Thyroid gland (tissue), 4 donors: ENCODE measurements at regions not wholly inside any gene's neighbourhood (a gene's known extent, or its start where the extent isn't known, plus 50 kb on each side); places are given as distances from the start of the nearest gene placed in this dataset.
A peak's percentile ranks its signal among the peaks of the same experiment; 100 is the strongest.
"Not testable (repeated sequence)": the region's sequence is repeated elsewhere in the genome, so short reads cannot be mapped to it uniquely, and the experiment has no call there.

Source experiments
- DNase-seq, 2 donors: peaks; one replicate each; pipeline ENCODE4 v3.0.0-alpha.2; 2019
- H3K27ac ChIP-seq, 3 donors: fragments of 200-600 bp; sonication (generic); 1 replicate in 2 of 3; 2 replicates in 1 of 3; pipeline ENCODE4 v1.5.1; 2016 to 2019; ENCODE audit warnings: mild to moderate bottlenecking in 1 of 3, moderate library complexity in 1 of 3
- H3K27me3 ChIP-seq: fragments of 200-600 bp; sonication (generic); one replicate; pipeline ENCODE4 v1.5.1; 2019
- H3K36me3 ChIP-seq, 2 donors: fragments of 200-600 bp; sonication (generic); one replicate each; pipeline ENCODE4 v1.5.1; 2016 to 2019
- H3K4me1 ChIP-seq, 2 donors: fragments of 200-600 bp; sonication (generic); one replicate each; pipeline ENCODE4 v1.5.1; 2017 to 2019
- H3K4me3 ChIP-seq, 3 donors: fragments of 200-600 bp; sonication (generic); replicated peaks in 1 of 3; 1 replicate in 2 of 3; 2 replicates in 1 of 3; pipeline ENCODE4 v1.5.1; 2016; ENCODE audit warnings: mild to moderate bottlenecking in 1 of 3
- H3K9me3 ChIP-seq: fragments of 200-600 bp; sonication (generic); one replicate; pipeline ENCODE4 v1.5.1; 2017
- POLR2A ChIP-seq, 2 donors: fragments of 450-650 bp; IDR thresholded peaks; one replicate each; pipeline ENCODE4 v1.6.1; 2017; ENCODE audit warnings: antibody characterized with exemption in 2 of 2, mild to moderate bottlenecking in 2 of 2, moderate library complexity in 1 of 2
- WGBS, 2 donors: methylation state at CpG; one replicate each; pipeline ENCODE4 v1.1.5; 2017; 5-methylcytosine and 5-hydroxymethylcytosine counted together
- intact Hi-C: fragments of 100-400 bp; cut with DNase I; formaldehyde crosslinking; loops from one replicate; pipeline ENCODE4 v1.15.1; 2023
- TF ChIP-seq, protein P1 (sequence below), 6 experiments: fragments of 200-600 bp in 3 of 6; fragments of 450-650 bp in 3 of 6; sonication (generic) in 3 of 6; IDR thresholded peaks; one replicate each; pipeline ENCODE4 v1.5.1; 2016 to 2019; ENCODE audit warnings: antibody characterized with exemption in 6 of 6, mild to moderate bottlenecking in 2 of 6, inconsistent platforms in 1 of 6, moderate library complexity in 1 of 6

DNA sequence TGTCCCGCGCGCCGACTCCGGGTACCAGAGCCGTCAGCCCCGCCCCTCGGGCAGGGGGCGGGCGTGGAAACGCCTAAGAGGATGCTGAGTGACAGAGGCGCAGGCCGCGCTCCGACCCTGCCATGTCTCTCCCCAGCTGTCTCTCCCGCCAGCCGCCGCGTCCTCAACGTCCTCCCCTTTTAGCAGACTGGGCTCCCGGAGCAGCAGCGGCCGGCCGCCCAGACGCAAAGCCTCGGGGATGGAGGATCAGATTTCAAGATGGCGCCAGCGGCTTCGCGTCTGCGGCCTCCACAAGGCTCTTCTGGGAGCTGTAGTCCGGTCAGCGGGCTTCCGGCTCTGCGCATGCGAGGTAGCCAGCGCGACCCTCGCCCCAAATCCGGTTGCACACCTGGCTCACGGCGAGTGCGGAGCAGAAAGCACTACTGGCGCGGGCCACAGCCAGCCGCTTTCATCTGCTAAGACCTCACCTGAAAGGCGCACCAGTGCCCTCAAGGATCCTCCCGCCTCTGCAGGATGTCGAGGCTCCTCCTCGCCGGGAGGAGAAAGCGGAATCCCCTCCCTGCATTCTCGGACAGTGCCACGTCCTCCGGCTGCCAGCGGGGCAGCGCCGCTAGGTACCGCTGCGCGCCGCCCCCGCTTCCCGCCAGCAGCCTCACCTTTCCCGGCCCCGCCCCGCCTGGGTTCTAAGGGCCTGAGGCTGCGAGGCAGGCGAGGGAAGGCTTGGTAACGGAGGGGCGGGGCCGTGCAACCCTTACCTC lies 143.6 kb downstream of the NBPF8 start:
- peak overlapping the region in 2 of 3 donors; percentile 24 to 75 for H3K27ac ChIP-seq
- TF ChIP-seq, protein P1, sequence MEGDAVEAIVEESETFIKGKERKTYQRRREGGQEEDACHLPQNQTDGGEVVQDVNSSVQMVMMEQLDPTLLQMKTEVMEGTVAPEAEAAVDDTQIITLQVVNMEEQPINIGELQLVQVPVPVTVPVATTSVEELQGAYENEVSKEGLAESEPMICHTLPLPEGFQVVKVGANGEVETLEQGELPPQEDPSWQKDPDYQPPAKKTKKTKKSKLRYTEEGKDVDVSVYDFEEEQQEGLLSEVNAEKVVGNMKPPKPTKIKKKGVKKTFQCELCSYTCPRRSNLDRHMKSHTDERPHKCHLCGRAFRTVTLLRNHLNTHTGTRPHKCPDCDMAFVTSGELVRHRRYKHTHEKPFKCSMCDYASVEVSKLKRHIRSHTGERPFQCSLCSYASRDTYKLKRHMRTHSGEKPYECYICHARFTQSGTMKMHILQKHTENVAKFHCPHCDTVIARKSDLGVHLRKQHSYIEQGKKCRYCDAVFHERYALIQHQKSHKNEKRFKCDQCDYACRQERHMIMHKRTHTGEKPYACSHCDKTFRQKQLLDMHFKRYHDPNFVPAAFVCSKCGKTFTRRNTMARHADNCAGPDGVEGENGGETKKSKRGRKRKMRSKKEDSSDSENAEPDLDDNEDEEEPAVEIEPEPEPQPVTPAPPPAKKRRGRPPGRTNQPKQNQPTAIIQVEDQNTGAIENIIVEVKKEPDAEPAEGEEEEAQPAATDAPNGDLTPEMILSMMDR (IDR thresholded peaks at IDR 0.05): peak in 1 of 6 experiments; percentile 32
- peak in 1 of 2 donors; percentile 68 for TF ChIP-seq POLR2A (IDR thresholded peaks at IDR 0.05)
- DNase-seq: peak; percentile 82 to 84

DNA sequence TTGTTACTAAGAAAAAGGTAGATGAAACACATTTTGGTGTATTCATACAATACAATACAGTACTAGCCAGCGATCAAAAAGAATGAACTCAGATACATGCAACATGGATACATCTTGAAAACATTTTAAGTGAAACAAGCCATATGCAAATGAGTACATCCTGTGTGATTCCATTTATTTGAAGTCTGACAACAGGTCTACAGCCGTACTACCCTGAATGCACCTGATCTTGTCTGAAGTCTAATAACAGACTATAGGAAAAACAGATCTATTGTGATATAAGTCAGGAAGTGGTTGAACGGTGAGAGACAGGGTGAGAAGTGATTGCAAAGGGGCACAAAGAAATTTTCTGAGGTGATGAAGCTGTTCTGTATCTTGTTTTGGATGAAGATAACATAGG lies 146.9 kb downstream of the NBPF8 start:
- DNase-seq, H3K27ac ChIP-seq, H3K4me3 ChIP-seq, intact Hi-C loops, H3K36me3 ChIP-seq, H3K9me3 ChIP-seq, H3K4me1 ChIP-seq, H3K27me3 ChIP-seq: not testable (repeated sequence)
- WGBS, 2 donors: 83 to 86% methylated on average over 3 of the region's 3 CpGs

More for the DNA sequence above, 143.6 kb downstream of the NBPF8 start:
- H3K27me3 ChIP-seq, H3K36me3 ChIP-seq, H3K4me1 ChIP-seq, H3K9me3 ChIP-seq, intact Hi-C loops: not testable (repeated sequence)
- peak overlapping the region in 1 of 3 donors; percentile 30 for H3K4me3 ChIP-seq
- no CpG with 5 or more reads among the region's 72 CpGs for WGBS, 2 donors

DNA sequence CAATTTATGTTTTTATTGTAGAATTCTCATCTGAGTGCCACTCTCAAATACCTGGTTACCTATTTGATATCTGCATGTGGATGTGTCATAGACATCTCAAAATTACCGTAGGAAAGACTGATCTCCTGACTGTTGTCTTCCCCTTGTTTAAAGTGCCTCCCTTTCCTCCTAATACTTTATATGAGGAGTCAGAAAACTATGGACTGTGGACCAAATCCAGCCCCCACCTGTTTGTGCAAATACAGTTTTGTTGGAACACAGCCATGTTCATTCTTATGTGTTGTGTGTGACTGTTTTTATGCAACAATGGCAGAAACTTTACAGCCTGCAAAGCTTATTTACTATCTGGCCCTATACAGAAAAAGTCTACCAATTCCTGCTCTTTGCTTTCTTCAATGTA lies 150.6 kb downstream of the NBPF8 start:
- H3K27ac ChIP-seq, intact Hi-C loops, DNase-seq, H3K4me3 ChIP-seq, H3K4me1 ChIP-seq, H3K9me3 ChIP-seq, H3K36me3 ChIP-seq, H3K27me3 ChIP-seq: not testable (repeated sequence)
- WGBS, 2 donors: no CpG with 5 or more reads among the region's 1 CpG

DNA sequence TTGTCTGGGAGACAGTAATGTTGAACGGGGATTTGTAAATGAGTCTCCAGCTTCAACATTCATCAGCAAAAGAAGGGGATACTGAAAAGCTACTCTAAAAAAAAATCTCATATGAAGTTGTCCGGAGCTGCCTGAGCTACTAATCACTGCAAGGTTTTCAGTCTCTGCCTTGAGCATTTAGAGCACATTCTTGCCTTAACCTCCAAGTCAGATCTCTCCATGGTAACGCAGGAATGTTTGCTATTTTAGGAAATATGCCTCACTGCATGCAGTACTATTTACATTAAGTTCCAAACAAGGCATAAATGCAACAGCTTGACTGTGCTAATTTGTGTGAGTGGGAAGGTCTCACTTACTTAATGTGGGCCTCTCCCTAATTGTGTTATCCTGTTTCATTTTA lies 152.8 kb downstream of the NBPF8 start:
- WGBS, 2 donors: no CpG with 5 or more reads among the region's 3 CpGs
- DNase-seq, H3K27me3 ChIP-seq, intact Hi-C loops, H3K27ac ChIP-seq, H3K9me3 ChIP-seq, H3K36me3 ChIP-seq, H3K4me3 ChIP-seq, H3K4me1 ChIP-seq: not testable (repeated sequence)

DNA sequence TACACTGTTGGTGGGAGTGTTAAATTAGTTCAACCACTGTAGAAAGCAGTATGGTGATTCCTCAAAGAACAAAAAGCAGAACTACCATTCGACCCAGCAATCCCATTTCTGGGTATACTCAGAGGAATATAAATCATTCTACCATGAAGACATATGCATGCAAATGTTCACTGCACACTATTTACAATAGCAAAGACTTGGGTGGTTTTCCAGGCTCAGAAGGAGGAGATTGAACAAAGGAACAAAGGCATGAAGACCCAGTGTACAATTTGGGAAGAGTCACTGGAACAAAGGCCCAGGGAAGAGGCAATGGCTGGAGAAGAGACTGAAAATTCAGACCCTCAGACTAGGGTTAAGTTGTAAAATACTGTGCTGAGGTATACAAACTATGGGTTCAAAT lies 148.5 kb upstream of the NBPF26 start:
- H3K4me1 ChIP-seq, intact Hi-C loops, H3K4me3 ChIP-seq, DNase-seq, H3K27me3 ChIP-seq, H3K27ac ChIP-seq, H3K9me3 ChIP-seq, H3K36me3 ChIP-seq: not testable (repeated sequence)
- no CpG with 5 or more reads among the region's 1 CpG for WGBS, 2 donors

DNA sequence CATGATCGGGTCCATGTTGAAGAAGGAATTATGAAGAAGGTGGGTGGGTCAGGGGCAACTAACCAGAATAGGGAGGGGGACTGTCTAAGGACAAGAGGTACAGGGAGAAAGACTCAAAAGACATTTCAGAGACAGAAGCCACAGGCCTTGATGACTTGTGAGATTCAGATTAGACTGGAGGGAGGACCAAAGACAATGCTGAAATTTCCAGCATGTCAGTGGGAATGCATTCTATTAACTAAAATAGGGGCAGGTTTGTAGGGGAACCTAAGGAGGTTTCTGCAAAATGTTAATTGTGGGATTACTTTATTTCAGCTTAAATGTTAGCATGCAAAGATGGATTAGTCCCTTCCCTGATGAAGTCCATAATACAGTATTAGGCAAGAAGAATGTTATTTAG lies 141.6 kb upstream of the NBPF26 start:
- H3K36me3 ChIP-seq: not testable (repeated sequence)

DNA sequence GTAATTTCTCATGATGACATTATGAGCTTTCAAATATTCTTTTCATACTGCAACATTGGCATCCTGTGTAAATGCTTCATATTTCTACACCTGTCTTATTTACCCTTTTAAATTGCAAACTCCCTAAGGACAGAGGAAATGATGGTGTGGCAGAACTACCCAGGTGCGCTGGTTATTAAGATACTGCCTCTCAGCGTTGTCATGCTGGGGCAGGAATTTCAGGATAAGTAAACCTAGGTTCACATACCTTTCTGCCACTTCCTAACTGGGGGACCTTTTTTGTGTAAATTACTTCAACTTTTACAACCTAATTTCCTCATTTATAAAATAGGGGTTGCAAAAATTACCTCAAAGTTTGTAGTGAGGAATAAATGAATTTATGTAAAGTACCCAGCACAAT lies 137.7 kb upstream of the NBPF26 start:
- H3K36me3 ChIP-seq, H3K27me3 ChIP-seq, DNase-seq, H3K4me3 ChIP-seq, H3K4me1 ChIP-seq, H3K9me3 ChIP-seq, intact Hi-C loops, H3K27ac ChIP-seq: not testable (repeated sequence)
- WGBS, 2 donors: no CpG with 5 or more reads among the region's 2 CpGs

More for the DNA sequence above, 141.6 kb upstream of the NBPF26 start:
- WGBS, 2 donors: no CpG with 5 or more reads among the region's 1 CpG
- DNase-seq, H3K9me3 ChIP-seq, H3K27ac ChIP-seq, intact Hi-C loops, H3K4me1 ChIP-seq, H3K4me3 ChIP-seq, H3K27me3 ChIP-seq: not testable (repeated sequence)

DNA sequence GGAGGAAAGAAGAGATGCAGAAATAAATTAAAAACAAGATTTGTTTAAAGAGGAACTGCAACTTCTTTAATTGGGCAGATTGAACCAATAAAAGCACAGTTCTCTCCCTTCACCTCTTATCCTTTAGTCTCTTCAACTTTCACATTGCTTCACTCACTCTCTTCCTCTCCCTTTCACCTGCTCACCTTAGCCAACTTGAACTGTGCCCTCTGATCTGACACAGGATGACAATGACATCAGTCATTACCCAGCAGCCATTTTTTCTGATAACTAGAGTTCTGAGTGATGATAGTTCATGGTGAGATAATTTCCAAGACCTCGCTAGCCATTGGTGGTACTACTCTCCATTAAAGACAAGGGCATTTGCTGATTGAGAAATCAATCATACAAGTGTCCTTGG lies 134.9 kb upstream of the NBPF26 start:
- H3K4me1 ChIP-seq, intact Hi-C loops, H3K27me3 ChIP-seq, H3K36me3 ChIP-seq, H3K9me3 ChIP-seq, H3K27ac ChIP-seq, DNase-seq, H3K4me3 ChIP-seq: not testable (repeated sequence)
- no CpG with 5 or more reads among the region's 1 CpG for WGBS, 2 donors

DNA sequence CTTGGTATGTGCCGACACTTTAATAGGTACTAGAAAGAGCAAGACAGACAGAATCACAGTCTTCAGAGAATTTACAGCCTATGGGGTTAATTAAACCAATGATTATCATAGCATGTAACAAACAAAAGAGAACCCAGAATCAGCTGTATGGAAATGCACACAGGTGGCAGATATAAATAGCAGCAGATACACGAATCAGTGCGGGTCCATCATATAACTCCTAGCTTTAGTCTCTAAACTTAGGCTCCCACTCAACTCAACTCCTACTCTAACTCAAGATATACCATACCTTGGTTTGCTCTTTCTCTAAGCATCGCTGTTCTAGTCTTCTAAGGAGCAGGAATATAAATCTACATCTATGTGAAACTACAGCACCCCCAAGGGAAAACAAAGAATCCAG lies 132.0 kb upstream of the NBPF26 start:
- H3K9me3 ChIP-seq, H3K4me3 ChIP-seq, H3K27ac ChIP-seq, H3K36me3 ChIP-seq, DNase-seq, H3K27me3 ChIP-seq, H3K4me1 ChIP-seq, intact Hi-C loops: not testable (repeated sequence)
- WGBS, 2 donors: no CpG with 5 or more reads among the region's 4 CpGs

DNA sequence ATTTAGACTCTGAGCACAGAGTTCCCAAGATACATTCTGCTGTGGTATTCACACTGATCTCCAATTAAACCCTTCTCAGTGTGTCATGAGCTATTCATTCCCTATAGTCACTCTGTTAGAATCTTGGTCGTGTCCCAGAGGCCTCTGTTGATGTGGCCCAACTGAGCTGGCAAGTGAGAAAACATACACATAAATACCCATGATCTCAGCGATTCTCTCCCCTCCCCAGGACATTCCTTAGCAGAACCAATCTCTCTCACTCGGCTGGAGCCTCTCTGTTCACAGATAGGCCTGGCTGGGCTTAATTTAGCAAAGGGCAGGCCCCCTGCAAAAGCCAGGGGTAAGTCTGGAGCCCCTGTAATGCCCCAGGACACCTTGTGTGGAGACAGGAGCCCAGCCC lies 130.8 kb upstream of the NBPF26 start:
- intact Hi-C loops, H3K36me3 ChIP-seq: not testable (repeated sequence)
- no CpG with 5 or more reads among the region's 3 CpGs for WGBS, 2 donors

DNA sequence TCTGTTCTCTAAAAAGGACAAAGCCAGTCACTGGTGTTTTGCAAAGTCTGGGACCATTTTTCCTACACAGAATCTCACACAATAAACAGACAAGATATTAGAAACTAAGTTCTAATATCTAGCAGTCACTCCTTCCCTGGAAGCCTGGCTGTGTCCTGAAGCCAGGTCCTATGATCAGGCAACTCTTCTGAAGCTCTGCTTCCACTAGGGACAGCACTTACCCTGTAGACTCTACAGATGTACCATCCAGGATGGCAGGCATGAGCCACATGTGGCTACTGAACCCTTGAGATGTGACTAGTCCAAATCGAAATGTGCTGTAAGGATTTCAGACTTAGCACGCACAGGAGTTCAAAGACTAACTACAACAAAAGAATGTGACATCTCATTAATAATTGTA lies 130.1 kb upstream of the NBPF26 start:
- H3K36me3 ChIP-seq, H3K4me1 ChIP-seq, H3K9me3 ChIP-seq, intact Hi-C loops, DNase-seq, H3K27me3 ChIP-seq, H3K27ac ChIP-seq, H3K4me3 ChIP-seq: not testable (repeated sequence)
- no CpG with 5 or more reads among the region's 2 CpGs for WGBS, 2 donors

More for the DNA sequence above, 130.8 kb upstream of the NBPF26 start:
- not testable (repeated sequence) for H3K4me1 ChIP-seq, H3K27me3 ChIP-seq, H3K4me3 ChIP-seq, H3K9me3 ChIP-seq, H3K27ac ChIP-seq, DNase-seq

DNA sequence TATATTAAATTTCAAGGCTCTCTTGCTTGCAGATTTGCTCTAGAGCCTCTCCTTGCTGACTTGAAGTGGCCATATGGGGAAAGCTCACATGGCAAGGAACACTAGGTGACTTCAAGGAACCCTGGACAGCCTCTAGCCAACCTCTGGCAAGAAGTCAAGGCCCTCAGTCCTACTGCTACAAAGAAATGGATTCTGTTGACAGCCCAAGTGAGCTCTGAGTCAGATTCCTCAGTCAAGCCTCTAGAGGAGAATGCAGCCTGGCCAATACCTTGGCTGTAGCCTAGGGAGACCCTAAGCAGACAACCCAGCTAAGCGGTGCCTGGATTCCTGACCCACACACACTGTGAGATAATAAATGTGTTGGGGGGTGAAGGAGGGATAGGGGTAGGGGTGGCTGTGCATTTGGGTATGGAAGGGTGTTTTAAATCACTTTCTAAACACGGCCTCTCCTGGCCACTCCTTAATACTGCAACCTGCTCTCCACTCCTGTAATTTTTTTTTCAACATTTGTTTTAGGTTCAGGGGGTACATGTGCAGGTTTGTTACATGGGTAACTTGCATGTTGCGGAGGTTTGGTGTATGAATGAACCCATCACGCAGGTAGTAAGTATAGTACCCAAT lies 125.3 kb upstream of the NBPF26 start:
- H3K27me3 ChIP-seq, H3K4me3 ChIP-seq, H3K27ac ChIP-seq, H3K9me3 ChIP-seq, H3K4me1 ChIP-seq, H3K36me3 ChIP-seq, intact Hi-C loops, DNase-seq: not testable (repeated sequence)
- 72% methylated on average over 3 of the region's 4 CpGs; no CpG with 5 or more reads in 1 of the 2 donors for WGBS, 2 donors
